A673 (cell line): ENCODE measurements at regions not wholly inside any gene's neighbourhood (a gene's known extent, or its start where the extent isn't known, plus 50 kb on each side); places are given as distances from the start of the nearest gene placed in this dataset.

Experiments
- EZH2 ChIP-seq: fragments of 200-600 bp; sonication (generic); IDR thresholded peaks from 2 replicates; pipeline ENCODE4 v1.6.1; 2017; ENCODE audit warnings: borderline replicate concordance, low read depth, mild to moderate bottlenecking, mixed read lengths, antibody characterized with exemption, low read length; ENCODE audit not compliant: poor library complexity, severe bottlenecking
- TF ChIP-seq, protein P1 (sequence below): fragments of 300-800, 200-600 bp; sonication (generic); conservative IDR thresholded peaks from 2 replicates; pipeline ENCODE4 v1.5.1; 2017; ENCODE audit warnings: low read depth, mild to moderate bottlenecking, antibody characterized with exemption, low read length, moderate library complexity, mixed read lengths

DNA sequence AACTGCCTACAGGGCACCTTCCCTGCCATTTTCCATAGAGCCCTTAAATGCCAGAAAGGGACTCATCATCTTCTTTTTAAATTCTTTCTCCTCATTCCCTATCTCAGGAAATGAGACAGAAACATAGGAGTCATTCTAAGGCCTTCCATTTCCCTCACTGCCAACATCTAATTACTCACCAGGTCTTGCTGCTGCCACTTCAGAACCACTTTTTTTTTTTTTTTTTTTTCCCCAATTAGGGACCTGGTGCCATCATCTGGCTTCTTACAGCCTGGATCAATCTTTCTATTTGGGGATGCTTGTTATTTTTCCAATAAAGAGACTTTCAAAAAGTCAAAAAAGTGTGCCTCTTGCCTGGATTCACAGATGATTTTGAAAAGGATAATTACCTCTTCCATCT is 373.4 kb downstream of the LPIN1 start:
- TF ChIP-seq, protein P1, sequence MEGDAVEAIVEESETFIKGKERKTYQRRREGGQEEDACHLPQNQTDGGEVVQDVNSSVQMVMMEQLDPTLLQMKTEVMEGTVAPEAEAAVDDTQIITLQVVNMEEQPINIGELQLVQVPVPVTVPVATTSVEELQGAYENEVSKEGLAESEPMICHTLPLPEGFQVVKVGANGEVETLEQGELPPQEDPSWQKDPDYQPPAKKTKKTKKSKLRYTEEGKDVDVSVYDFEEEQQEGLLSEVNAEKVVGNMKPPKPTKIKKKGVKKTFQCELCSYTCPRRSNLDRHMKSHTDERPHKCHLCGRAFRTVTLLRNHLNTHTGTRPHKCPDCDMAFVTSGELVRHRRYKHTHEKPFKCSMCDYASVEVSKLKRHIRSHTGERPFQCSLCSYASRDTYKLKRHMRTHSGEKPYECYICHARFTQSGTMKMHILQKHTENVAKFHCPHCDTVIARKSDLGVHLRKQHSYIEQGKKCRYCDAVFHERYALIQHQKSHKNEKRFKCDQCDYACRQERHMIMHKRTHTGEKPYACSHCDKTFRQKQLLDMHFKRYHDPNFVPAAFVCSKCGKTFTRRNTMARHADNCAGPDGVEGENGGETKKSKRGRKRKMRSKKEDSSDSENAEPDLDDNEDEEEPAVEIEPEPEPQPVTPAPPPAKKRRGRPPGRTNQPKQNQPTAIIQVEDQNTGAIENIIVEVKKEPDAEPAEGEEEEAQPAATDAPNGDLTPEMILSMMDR, result no peak
- no peak for TF ChIP-seq EZH2
